Mucosa of descending colon (tissue), 3 donors: ENCODE measurements at regions not wholly inside any gene's neighbourhood (a gene's known extent, or its start where the extent isn't known, plus 50 kb on each side); places are given as distances from the start of the nearest gene placed in this dataset.

ENCODE experiments used
- ATAC-seq: fragments of 200-7000 bp; cut with Tn5 transposase; one replicate; pipeline ENCODE4 v1.9.1; 2020; ENCODE audit warnings: mild to moderate bottlenecking, moderate library complexity
- DNase-seq, 3 donors: peaks; one replicate each; pipeline ENCODE4 v3.0.0-alpha.2; 2020
- H3K36me3 ChIP-seq: fragments of 200-600 bp; one replicate; pipeline ENCODE4 v1.8.0; 2021; ENCODE audit warnings: low read depth, mild to moderate bottlenecking
- H3K4me1 ChIP-seq: fragments of 200-600 bp; one replicate; pipeline ENCODE4 v1.8.0; 2021; ENCODE audit warnings: low read depth, mild to moderate bottlenecking
- H3K4me3 ChIP-seq: fragments of 200-600 bp; one replicate; pipeline ENCODE4 v1.8.0; 2021; ENCODE audit warnings: mild to moderate bottlenecking
- H3K9me3 ChIP-seq: fragments of 200-600 bp; one replicate; pipeline ENCODE4 v1.8.0; 2021; ENCODE audit warnings: mild to moderate bottlenecking
- intact Hi-C, 2 donors: fragments of 100-400 bp; cut with DNase I in 1 of 2; cut with micrococcal nuclease in 1 of 2; formaldehyde crosslinking; loops; one replicate each; pipeline versions ENCODE4 v1.11.0 to v1.11.1; 2022; cut with DNase I, micrococcal nuclease
- TF ChIP-seq, protein P1 (sequence below): fragments of 200-600 bp; IDR thresholded peaks from one replicate; pipeline ENCODE4 v1.8.0; 2022; ENCODE audit warnings: antibody characterized with exemption, mild to moderate bottlenecking
- donor health status: DM: no; HTN: no; CAD: no; lungs with moderate emphysema.
- donor health status: DM: no; HTN: no; CAD: no.
- donor health status: DM: no; HTN: yes; CAD: no.

- Histone ChIP-seq H3K4me1 (no peaks in the 10 kb centered on the region), H3K4me3 (no peak overlapping the region), H3K36me3 (no peaks in the 10 kb centered on the region), H3K9me3 (no peaks in the 10 kb centered on the region)
- intact Hi-C loops = no loop called here
- ATAC-seq (no peak), DNase-seq (no peak)
- TF ChIP-seq, protein P1, sequence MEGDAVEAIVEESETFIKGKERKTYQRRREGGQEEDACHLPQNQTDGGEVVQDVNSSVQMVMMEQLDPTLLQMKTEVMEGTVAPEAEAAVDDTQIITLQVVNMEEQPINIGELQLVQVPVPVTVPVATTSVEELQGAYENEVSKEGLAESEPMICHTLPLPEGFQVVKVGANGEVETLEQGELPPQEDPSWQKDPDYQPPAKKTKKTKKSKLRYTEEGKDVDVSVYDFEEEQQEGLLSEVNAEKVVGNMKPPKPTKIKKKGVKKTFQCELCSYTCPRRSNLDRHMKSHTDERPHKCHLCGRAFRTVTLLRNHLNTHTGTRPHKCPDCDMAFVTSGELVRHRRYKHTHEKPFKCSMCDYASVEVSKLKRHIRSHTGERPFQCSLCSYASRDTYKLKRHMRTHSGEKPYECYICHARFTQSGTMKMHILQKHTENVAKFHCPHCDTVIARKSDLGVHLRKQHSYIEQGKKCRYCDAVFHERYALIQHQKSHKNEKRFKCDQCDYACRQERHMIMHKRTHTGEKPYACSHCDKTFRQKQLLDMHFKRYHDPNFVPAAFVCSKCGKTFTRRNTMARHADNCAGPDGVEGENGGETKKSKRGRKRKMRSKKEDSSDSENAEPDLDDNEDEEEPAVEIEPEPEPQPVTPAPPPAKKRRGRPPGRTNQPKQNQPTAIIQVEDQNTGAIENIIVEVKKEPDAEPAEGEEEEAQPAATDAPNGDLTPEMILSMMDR = no peak
Observed at GRCh38 chr16:13806671-13807070, 113.3 kb upstream of the ERCC4 start.

- intact Hi-C loops = no loop called here
- Histone ChIP-seq H3K9me3 (no peaks in the 10 kb centered on the region), H3K4me1 (no peaks in the 10 kb centered on the region), H3K4me3 (no peak overlapping the region), H3K36me3 (no peaks in the 10 kb centered on the region)
- TF ChIP-seq, protein P1 = no peak
- no peak for ATAC-seq
- DNase-seq = no peak
Observed at GRCh38 chr16:13808102-13808501, 111.9 kb upstream of the ERCC4 start.

- Histone ChIP-seq H3K4me1 (no peaks in the 10 kb centered on the region), H3K9me3 (no peaks in the 10 kb centered on the region), H3K36me3 (no peaks in the 10 kb centered on the region), H3K4me3 (no peak overlapping the region)
- DNase-seq (no peak), ATAC-seq (no peak)
- TF ChIP-seq, protein P1 = no peak
- intact Hi-C loops = no loop called here
Observed at GRCh38 chr16:13809765-13810164, 110.2 kb upstream of the ERCC4 start.

DNA sequence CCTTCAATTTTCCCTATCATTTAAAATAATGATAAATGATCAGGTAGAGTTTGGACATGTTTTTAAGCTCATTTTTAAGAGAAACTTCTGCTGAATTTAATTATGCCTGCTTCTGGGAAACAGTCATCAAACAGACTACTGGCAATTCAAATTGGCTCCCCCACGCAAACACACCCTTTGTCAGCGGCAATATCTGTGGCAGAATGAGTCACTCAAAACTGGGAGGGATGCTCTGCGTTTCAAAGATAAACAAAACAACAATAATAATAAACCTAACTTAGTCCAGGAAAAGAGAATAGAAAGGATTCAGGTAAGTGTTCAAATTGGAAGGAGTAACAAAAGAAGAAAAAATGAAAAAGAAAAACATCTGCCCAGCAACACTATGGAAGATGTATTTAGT, 108.1 kb upstream of the ERCC4 start:
- no peaks in the 10 kb centered on the region for H3K4me1 ChIP-seq
- H3K9me3 ChIP-seq = no peaks in the 10 kb centered on the region
- TF ChIP-seq, protein P1 = no peak
- no peaks in the 10 kb centered on the region for H3K36me3 ChIP-seq
- intact Hi-C loops = no loop called here
- ATAC-seq (no peak), DNase-seq (no peak)
- H3K4me3 ChIP-seq = no peak overlapping the region

DNA sequence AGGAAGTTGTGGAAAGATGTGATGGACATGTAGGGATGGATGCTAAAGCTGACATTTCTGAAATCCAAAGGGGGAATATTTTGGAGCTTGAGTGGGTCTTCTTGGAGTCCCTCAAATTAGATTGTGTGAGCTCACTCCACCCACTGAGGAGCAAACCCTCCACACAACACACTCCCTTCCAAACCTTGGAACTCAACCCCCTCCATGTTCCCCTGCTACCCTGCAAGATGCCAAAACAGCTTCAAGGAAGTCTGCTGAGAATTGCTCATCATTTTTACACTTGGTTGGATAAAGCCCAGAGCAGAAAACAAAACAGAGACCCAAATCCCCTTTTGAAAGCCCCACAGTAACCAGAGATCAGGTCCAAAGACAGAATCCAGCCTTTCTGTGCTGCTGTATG, 103.3 kb upstream of the ERCC4 start:
- Histone ChIP-seq H3K36me3 (no peaks in the 10 kb centered on the region), H3K4me3 (no peak overlapping the region), H3K9me3 (no peaks in the 10 kb centered on the region), H3K4me1 (no peaks in the 10 kb centered on the region)
- TF ChIP-seq, protein P1 = no peak
- intact Hi-C loops = no loop called here
- no peak for ATAC-seq
- no peak for DNase-seq

- no peaks in the 10 kb centered on the region for H3K4me1 ChIP-seq
- DNase-seq = no peak
- TF ChIP-seq, protein P1 = no peak
- no peaks in the 10 kb centered on the region for H3K9me3 ChIP-seq
- no peak for ATAC-seq
- intact Hi-C loops = no loop called here
- H3K4me3 ChIP-seq = no peak overlapping the region
- no peaks in the 10 kb centered on the region for H3K36me3 ChIP-seq
Observed at GRCh38 chr16:13823501-13823900, 96.5 kb upstream of the ERCC4 start.
